GM19023 (cell line): ENCODE measurements at regions not wholly inside any gene's neighbourhood (a gene's known extent, or its start where the extent isn't known, plus 50 kb on each side); places are given as distances from the start of the nearest gene placed in this dataset.
"Not testable (repeated sequence)": the region's sequence is repeated elsewhere in the genome, so short reads cannot be mapped to it uniquely, and the experiment has no call there.

Source experiments
- ATAC-seq: cut with Tn5 transposase; IDR thresholded peaks from one replicate; pipeline ENCODE4 v1.9.1; 2021; ENCODE audit warnings: mild to moderate bottlenecking, moderate library complexity; ENCODE audit not compliant: unreplicated experiment

DNA sequence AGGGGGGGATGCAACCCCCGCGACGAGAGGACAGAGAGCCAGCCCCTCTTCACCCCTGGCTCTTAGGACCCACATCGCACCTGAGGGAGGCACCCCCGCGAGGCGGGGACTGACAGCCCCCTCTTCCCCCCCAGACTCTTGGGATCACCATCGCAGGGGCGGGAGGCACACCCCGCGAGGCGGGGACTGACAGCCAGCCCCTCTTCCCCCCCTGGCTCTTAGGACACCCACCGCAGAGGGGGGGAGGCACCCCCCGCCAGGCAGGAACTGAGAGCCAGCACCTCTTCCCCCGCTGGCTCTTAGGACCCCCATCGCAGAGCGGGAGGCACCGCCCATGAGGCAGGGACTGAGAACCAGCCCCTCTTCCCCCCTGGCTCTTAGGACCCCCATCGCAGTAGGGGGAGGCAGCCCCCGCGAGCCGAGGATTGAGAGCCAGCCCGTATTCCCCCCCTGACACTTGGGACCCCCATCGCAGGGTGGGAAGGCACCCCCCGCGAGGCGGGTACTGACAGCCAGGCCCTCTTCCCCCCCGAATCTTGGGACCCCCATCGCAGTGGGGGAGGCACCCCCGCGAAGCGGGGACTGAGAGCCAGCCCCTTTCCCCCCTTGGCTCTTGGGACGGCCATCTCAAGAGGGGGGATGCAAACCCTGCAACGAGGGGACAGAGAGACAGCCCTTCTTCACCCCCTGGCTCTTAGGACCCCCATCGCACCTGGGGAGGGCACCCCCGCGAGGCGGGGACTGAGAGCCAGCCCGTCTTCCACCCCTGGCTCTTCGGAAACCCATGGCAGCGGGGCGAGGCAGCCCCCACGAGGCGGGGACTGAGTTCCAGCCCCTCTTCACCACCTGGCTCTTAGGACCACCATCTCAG, 2425.1 kb upstream of the PCDH20 start:
- no peak for ATAC-seq

DNA sequence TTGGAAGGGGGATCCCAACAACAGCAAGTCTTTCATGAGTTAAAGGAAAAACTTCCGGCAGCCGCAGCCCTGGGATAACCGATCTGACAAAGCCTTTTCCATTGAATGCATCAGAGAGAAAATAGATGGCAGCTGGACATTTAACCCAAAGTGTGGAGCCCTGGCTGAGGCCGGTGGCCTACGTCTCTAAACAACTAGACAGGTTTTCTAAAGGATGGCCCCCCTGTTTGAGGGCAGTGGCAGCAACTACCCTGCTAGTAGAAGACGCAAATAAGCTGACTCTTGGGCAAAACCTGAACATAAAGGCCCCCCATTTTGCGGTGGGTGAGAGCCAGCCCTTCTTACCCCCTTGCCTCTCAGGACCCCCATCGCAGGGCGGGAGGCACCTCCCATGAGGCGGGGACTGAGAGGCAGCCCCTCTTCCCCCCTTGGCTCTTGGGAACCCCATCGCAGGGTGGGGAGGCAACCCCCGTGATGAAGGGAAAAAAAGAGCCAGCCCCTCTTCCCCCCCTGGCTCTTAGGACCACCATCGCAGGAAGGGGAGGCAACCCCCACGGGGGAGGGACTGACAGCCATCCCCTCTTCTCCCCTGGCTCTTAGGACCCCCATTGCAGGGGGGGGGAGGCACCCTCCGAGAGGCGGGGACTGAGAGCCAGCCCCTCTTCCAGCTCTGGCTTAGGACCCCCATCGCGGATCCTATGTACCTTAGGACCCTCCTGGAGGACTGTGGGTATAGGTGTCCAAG, 2422.9 kb upstream of the PCDH20 start:
- no peak for ATAC-seq

DNA sequence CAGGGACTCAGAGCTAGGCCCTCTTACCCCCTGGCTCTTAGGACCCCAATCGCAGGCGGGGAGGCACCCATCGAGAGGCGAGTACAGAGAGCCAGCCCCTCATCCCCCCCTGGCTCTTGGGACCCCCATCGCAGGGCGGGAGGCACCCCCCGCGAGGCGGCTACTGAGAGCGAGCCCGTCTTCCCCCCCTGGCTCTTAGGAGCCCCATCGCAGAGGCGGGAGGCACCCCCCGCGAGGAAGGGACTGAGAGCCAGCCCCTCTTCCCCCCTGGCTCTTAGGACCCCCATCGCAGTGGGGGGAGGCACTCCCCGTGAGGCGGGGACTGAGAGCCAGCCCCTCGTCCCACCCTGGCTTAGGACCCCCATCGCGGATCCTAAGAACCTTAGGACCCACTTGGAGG, 2422.1 kb upstream of the PCDH20 start:
- ATAC-seq = not testable (repeated sequence)

DNA sequence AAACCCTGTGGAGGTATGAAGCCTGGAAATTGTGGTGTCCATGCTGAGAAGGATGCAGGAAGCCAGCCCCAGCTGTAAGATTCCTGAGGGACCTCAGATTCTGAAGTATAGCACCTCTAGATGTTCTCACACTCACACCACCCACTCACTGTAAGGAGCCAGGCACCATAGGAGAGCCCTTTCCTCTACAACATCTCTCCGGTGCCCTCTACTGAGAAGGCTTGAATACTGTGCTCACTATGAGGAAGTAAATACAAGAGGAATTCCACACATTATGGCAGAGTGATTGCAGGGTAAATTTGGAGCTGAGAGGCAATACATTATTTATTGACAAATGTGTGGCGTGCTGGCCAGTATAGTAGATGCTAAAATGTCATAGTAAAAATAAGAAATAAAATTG, 2414.0 kb upstream of the PCDH20 start:
- not testable (repeated sequence) for ATAC-seq

DNA sequence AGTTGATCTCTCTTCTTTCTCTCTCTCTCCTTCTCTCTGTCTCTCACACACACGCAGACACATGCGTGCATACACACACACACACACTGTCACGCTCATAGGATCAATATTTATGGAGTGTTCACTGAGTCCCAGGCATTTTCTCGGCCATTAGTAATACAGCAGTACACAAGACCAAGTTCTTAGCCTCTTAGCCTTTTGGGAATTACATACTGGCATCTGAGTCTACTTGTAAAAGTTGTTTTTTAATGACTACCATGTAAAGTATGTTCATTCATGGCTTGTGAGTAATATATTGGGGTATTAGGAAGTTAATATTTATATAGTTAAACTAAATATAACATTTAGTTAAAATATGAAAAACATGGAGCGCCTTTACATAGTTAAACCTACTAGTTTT, 2406.1 kb upstream of the PCDH20 start:
- not testable (repeated sequence) for ATAC-seq

DNA sequence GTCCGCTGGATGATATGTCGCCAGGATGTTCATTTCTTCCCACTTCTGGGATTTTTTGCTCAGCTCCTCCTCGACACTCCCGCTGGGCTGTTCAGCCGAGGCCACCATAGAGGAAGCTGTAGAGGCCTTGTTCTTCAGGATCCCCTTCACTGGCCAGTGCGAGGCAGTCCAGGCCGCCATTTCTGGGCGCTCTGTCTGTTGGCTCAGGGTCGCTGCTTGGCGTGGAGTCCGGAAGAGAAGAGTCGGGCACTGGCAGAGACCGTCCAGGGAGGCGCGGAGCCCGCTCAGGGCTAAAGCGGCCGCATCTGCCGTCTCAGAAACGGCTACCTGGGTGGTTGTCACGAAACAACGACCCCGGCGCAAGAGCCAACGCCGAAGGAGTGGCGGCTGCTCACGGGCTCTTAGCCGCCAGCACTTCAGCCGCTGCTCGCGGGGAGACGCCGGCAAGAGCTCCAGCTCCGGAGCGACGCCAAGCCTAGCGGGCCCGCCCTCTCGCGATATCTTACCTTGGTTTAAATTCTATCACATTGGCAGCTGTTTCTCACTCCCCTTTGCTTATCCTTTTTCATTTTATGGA, 2395.9 kb upstream of the PCDH20 start:
- not testable (repeated sequence) for ATAC-seq

DNA sequence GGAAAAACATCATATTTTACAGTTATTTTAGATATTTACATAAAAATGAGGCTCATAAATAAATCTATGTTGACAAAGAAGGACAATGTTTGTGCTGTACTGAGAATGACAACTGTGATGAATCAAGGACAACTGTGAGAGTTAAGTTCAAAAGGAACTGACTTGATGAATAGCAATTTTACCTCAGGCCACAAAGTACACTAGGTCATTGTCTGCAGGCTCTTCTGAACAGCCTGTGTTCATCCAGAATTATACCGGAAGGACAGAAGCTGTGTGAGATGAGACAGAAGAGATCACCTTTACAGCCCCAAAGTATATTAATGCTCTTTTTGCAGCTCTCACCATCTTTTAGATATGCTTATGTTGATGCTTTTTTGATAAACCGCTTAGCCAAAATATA, 2375.5 kb upstream of the PCDH20 start:
- not testable (repeated sequence) for ATAC-seq

DNA sequence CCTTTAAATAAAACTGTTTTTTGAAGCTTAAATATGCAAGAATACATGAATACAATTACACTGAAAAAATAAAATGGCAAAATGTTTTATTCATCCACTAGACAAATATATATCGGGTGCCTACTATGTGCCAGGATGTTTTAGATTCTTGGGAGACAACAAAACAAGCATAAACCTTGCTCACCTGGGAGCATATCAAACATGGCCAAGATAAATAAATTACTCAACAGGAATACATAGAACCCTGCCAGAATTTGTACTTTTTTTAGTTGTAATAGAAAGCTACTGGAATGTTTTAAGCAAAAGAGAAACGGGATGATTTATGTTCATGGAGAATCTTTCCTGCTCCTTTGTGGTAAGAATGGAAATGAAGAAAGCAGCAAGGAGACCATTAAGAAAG, 2358.5 kb upstream of the PCDH20 start:
- no peak for ATAC-seq

DNA sequence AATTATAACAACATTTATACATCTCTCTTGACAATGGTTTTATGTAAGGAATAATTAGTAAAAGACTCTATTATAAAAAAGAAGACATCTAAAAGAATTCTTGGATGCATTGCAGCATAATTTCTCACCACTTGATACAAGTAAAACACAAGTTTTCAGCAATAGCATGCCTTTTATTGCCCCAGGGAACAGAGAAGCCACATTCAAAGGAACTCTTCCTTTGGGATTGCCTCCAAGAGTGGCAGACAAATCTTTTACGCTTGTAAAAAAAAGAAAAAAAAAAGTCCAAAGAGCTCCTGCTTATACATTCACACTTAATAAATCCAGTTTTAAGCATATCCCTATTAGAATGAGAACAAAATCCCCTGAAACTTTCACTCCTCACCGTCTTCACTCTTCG, 2357.8 kb upstream of the PCDH20 start:
- ATAC-seq = no peak

DNA sequence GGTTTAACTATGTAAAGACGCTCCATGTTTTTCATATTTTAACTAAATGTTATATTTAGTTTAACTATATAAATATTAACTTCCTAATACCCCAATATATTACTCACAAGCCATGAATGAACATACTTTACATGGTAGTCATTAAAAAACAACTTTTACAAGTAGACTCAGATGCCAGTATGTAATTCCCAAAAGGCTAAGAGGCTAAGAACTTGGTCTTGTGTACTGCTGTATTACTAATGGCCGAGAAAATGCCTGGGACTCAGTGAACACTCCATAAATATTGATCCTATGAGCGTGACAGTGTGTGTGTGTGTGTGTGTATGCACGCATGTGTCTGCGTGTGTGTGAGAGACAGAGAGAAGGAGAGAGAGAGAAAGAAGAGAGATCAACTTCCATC, 2342.0 kb upstream of the PCDH20 start:
- not testable (repeated sequence) for ATAC-seq

DNA sequence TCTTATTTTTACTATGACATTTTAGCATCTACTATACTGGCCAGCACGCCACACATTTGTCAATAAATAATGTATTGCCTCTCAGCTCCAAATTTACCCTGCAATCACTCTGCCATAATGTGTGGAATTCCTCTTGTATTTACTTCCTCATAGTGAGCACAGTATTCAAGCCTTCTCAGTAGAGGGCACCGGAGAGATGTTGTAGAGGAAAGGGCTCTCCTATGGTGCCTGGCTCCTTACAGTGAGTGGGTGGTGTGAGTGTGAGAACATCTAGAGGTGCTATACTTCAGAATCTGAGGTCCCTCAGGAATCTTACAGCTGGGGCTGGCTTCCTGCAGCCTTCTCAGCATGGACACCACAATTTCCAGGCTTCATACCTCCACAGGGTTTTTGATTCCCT, 2334.2 kb upstream of the PCDH20 start:
- ATAC-seq = not testable (repeated sequence)

DNA sequence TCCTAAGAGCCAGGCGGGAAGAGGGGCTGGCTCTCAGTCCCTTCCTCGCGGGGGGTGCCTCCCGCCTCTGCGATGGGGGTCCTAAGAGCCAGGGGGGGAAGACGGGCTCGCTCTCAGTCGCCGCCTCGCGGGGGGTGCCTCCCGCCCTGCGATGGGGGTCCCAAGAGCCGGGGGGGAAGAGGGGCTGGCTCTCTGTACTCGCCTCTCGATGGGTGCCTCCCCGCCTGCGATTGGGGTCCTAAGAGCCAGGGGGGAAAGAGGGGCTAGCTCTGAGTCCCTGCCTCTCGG, 2326.1 kb upstream of the PCDH20 start:
- ATAC-seq = not testable (repeated sequence)

DNA sequence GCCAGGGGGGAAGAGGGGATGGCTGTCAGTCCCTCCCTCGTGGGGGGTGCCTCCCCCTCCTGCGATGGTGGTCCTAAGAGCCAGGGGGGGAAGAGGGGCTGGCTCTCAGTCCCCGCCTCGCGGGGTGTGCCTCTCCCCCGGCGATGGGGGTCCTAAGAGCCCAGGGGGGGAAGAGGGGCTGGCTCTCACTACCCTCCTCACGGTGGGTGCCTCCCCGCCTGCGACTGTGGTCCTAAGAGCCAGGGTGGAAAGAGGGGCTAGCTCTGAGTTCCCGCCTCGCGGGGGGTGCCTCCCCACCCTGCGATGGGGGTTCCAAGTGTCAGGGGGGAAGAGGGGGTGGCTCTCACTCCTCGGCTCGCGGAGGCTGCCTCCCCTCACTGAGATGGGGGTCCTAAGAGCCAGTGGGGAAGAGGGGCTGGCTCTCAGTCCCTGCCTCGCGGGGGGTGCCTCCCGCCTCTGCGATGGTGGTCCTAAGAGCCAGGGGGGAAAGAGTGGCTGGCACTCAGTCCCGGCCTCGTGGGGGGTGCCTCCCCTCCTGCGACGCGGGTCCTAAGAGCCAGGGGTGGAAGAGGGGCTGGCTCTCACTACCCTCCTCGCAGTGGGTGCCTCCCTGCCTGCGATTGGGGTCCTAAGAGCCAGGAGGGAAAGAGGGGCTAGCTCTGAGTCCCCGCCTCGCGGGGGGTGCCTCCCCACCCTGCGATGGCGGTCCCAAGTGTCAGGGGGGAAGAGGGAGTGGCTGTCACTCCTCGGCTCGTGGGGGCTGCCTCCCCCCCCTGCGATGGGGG, 2325.6 kb upstream of the PCDH20 start:
- ATAC-seq = no peak

DNA sequence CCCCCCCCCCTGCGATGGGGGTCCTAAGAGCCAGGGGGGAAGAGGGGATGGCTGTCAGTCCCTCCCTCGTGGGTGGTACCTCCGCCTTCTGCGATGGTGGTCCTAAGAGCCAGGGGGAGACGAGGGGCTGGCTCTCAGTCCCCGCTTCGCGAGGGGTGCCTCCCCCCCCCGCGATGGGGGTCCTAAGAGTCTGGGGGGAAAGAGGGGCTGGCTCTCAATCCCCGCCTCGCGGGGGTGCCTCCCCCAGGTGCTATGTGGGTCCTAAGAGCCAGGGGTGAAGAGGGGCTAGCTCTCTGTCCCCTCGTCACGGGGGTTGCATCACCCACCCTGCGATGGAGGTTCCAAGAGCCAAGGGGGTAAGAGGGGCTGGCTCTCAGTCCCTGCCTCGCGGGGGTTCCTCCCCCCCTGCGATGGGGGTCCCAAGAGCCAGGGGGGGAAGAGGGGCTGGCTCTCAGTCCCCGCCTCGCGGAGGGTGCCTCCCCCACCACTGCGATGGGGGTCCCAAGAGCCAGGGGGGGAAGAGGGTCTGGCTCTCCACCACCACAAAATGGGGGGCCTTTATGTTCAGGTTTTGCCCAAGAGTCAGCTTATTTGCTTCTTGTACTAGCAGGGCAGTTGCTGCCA, 2323.6 kb upstream of the PCDH20 start:
- not testable (repeated sequence) for ATAC-seq

DNA sequence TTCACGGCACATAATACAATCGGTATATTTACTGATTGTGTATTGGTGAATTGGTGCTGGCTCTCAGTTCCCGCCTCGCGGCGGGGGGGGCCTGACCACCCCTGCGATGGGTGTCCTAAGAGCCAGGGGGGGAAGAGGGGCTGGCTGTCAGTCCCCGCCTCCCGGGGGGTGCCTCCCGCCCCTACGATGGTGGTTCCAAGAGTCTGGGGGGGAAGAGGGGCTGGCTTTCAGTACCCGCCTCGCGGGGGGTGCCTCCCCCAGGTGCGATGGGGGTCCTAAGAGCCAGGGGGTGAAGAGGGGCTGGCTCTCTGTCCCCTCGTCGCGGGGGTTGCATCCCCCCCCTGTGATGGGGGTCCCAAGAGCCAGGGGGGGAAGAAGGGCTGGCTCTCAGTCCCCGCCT, 2321.8 kb upstream of the PCDH20 start:
- ATAC-seq = no peak

DNA sequence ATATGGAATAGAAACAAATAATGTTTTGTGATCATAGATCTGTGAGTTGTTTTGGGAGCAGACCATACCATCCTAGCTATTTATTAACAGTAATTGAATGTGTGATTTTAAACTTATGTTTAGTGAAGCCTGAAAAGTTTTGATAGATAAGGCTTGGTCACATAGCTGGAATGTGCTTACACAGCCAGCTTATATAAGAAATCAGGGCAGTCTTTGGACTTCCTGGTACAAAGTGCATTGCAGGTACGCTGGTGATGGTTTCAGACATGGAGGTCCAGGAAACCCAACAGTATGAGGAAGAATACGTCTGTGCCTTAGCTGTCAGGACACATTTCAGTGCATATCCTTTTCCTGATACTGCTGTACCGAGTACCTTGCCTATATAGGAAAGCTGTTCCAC, 2316.2 kb upstream of the PCDH20 start:
- ATAC-seq = no peak

DNA sequence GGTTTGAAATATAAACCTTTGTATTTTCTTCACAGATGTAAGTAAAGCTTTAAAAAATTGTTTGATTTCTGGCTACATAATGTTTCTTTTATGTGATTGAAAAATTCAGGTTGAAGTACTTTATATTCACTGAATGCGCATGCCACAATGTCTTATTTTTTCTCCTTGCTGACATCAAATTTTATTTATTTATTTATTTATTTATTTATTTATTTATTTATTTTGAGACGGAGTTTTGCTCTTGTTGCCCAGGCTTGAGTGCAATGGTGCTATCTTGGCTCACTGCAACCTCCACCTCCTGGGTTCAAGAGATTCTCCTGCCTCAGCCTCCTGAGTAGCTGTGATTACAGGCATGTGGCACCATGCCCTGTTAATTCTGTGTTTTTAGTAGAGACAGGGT, 2296.5 kb upstream of the PCDH20 start:
- not testable (repeated sequence) for ATAC-seq

DNA sequence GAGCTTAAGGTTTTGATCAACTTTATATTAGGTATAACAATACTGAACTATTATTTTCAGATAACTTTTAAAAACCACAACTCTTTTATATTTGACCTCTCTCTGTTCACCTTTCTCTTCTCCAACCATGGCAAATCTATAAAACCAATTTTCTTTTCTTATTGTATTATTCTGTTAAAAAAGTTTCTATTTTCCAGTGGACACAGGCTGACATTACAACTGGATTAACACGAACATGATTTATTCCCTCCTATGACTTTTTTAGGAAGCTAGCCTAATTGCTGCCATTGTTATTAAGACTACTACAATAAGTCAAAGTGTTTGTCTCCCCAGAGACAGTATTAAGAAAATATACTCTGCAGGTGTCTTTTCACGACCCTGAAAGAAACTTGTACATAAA, 2291.1 kb upstream of the PCDH20 start:
- ATAC-seq = no peak

DNA sequence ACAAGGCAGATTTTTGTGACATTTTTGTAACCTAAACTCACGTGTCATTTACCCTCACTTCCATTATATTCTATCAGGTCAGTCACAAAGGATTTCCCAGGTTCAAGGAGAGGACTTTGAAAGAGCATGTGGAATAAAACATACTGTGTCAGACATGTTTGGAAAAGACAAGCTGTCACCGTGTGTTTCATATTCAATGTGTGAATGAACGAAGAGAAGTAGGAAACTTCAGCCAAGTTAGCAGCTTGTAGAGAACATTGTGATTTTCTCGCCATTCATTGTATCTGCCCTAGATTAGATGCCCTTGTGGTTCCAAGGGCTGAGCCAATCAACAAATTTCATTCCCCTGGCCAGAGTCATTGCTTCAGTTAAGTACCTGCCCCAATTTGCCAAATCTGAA, 2288.9 kb upstream of the PCDH20 start:
- ATAC-seq = no peak

DNA sequence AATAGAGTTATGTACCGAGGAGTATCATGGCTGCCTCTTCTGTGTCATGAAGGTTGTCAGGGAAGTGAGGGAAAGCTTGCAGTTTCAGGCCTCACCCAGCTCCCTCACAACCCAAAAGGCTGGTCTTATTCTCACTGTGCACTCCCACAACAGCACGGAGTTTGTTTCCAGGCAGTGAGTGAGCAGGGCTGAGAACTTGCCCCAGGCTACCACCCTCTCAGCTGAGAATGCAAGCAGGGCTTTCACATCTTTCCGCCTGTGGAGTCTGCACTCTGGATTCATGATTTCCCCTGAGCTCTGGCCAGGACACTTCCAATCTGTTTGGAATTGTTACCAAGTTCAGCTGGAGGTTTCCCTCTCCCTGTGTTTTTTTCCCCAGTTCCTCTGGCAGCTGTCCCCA, 2284.7 kb upstream of the PCDH20 start:
- no peak for ATAC-seq

DNA sequence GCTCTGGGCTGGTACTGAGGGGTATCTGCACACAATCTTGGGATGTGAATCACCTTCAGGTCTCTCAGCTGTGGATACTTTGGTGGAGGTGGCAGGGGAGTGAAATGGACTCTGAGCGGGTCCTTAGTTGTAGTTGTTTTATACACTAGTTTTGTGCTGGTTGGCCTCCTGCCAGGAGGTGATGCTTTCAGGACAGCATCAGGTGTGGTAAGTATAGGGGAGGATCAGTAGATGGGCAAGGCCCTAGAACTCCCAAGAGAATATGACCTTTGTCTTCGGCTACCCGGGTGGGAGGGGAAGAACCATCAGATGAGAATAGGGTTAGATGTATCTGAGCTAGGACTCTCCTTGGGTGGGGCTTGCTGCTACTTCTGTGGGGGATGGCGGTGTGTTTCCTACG, 2284.3 kb upstream of the PCDH20 start:
- ATAC-seq = no peak
